RWPE1 (cell line): ENCODE measurements at regions not wholly inside any gene's neighbourhood (a gene's known extent, or its start where the extent isn't known, plus 50 kb on each side); places are given as distances from the start of the nearest gene placed in this dataset.

ENCODE experiments used
- CTCF ChIA-PET: fragments of 350-600 bp; sonication (Branson Sonifier 250); formaldehyde crosslinking; extraction: SDS; loops from one replicate; lab custom pipeline; 2021; lab: Yijun Ruan, JAX
- POLR2A ChIA-PET: fragments of 400-600 bp; formaldehyde crosslinking; extraction: SDS; loops from one replicate; lab custom pipeline; 2020; ENCODE audit warnings: antibody characterized with exemption; ENCODE audit not compliant: low non-redundant PET; lab: Yijun Ruan, JAX
- DNase-seq: peaks from one replicate; pipeline ENCODE4 v3.0.0; 2012; ENCODE audit warnings: low spot score
- H3K27ac ChIP-seq: fragments of 450-650 bp; 2 replicates; pipeline ENCODE4 v1.5.1; 2017
- TF ChIP-seq, protein P1 (sequence below): fragments of 450-650 bp; conservative IDR thresholded peaks from 2 replicates; pipeline ENCODE4 v1.5.1; 2017; ENCODE audit warnings: low read depth, mild to moderate bottlenecking

DNA sequence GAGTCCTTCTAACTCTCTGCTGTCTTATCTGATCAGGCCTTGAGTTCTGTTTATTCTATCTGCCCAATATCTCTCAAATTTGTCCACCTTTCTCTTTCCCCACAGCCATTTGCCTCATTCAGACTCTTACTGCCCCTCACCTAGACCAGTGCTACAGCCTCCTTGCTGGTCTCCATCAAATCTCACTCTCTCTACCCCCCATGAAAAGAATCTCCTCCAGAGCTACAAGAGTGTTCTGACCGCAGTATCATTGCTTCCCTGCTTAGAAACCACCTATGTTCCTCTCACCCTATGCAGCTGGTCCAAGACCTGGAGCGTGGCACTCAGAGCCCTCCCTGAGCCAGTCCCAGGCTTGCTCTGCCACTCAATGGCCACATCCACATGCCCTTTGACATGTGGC, 231.0 kb upstream of the JUN start:
- no peak overlapping the region; the same call in 1 of the 2 replicates for H3K27ac ChIP-seq
- CTCF ChIA-PET = no interaction called here
- POLR2A ChIA-PET = no interaction called here
- TF ChIP-seq, protein P1, sequence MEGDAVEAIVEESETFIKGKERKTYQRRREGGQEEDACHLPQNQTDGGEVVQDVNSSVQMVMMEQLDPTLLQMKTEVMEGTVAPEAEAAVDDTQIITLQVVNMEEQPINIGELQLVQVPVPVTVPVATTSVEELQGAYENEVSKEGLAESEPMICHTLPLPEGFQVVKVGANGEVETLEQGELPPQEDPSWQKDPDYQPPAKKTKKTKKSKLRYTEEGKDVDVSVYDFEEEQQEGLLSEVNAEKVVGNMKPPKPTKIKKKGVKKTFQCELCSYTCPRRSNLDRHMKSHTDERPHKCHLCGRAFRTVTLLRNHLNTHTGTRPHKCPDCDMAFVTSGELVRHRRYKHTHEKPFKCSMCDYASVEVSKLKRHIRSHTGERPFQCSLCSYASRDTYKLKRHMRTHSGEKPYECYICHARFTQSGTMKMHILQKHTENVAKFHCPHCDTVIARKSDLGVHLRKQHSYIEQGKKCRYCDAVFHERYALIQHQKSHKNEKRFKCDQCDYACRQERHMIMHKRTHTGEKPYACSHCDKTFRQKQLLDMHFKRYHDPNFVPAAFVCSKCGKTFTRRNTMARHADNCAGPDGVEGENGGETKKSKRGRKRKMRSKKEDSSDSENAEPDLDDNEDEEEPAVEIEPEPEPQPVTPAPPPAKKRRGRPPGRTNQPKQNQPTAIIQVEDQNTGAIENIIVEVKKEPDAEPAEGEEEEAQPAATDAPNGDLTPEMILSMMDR = no peak
- no peak for DNase-seq

DNA sequence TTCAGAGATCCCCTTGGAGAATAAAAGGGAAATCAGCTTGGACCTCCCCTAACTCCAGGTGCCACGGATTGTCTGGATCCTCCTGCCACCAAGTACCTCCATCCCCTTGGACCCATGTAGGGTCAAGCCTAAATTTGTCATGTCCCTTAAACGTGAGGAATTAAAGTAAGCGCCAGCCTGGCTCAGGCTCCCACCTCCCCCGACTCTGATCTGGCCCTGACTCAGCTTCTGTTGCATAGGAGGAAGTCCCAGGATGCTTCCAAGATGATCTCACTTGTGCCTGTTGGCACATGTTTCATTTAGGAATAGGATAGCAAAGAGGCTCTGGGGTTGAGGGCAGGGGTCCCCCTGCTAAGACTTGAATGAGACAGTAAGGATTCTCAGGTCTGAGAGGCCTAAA, 231.9 kb upstream of the JUN start:
- H3K27ac ChIP-seq = peak overlapping the region; percentile 66
- DNase-seq = peak; percentile 89
- TF ChIP-seq, protein P1 = no peak
- ChIA-PET CTCF (interaction anchor here (0.6 kb wide), 1 partner anchor 723 kb away, joined by 3 read pairs; no protein-coding TSS in a partner anchor), POLR2A (no interaction called here)

DNA sequence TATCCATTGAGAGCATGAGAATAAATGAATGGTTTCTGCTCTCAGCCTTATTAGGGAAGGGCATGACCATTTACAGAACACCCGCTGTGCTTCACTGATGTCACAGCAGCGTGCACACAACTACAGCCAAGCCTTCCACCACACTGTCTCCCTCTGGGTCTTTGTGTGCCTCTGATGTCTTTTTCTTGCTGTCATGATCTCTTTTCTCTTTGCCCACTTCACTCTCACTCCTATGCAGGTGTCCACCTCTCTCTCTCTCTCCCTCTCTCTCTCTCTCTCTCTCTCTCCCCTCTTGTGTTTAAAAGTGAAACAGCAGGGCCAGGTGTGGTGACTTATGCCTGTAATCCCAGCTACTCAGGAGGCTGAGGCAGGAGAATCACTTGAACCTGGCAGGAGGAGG, 232.5 kb upstream of the JUN start:
- ChIA-PET POLR2A (no interaction called here), CTCF (no interaction called here)
- DNase-seq = no peak
- peak overlapping the region; percentile 66; the same call in 1 of the 2 replicates for H3K27ac ChIP-seq
- TF ChIP-seq, protein P1 = no peak

DNA sequence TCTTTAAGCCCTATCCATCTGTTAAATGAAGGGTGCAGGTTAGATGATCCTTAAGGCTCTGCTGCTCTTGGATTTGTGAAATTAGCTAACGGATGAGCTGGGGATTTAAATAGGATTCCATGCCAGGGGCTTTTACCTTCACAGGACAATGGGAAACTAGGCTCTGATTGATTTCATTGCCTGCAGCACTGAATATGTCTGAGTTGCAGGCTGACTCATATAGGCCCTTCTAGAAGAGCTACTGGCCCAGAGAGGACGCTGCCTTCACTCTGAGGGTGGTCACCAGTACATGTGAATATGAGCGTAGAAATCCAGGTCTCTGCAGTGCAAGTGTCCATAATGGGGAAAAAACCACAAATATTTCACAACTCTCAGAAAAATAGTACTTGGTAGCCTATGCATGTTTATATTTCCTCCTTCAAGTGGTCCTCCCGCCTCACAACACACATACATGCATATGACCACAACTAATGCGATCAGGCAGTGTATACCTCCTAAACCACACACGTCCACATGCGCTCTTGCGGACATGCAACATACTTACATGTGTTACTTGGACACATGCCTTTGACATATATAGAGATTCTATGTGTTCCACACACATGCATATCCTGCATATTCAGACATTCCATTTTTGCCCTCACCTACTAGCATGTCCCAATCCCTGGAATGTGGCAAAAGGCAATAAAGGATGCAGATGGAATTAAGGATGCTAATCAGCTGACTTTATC, 233.8 kb upstream of the JUN start:
- TF ChIP-seq, protein P1 = no peak
- ChIA-PET POLR2A (interaction anchor here (0.5 kb wide), 1 partner anchor 266 kb away, joined by 3 read pairs; no protein-coding TSS in a partner anchor), CTCF (no interaction called here)
- no peak overlapping the region for H3K27ac ChIP-seq
- DNase-seq = no peak

DNA sequence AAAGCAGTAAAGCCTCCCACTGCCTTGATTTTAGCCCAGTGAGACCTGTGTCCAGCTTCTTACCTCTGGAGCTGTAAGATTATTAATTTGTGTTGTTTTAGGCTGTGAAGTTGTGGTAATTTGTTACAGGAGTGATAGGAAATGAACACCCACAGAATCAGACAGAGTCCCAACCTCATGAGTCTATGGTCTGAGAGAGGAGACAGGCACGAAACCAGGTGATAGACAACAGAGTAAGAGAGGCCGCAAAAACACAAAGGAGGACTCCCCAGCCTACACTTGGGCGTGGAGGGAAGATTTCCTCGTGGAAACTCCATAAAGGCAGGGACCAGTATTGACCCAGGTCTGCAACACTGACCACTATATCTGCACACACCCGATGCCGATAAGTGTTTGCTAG, 234.6 kb upstream of the JUN start:
- DNase-seq = no peak
- TF ChIP-seq, protein P1 = no peak
- no peak overlapping the region for H3K27ac ChIP-seq
- ChIA-PET CTCF (no interaction called here), POLR2A (no interaction called here)

DNA sequence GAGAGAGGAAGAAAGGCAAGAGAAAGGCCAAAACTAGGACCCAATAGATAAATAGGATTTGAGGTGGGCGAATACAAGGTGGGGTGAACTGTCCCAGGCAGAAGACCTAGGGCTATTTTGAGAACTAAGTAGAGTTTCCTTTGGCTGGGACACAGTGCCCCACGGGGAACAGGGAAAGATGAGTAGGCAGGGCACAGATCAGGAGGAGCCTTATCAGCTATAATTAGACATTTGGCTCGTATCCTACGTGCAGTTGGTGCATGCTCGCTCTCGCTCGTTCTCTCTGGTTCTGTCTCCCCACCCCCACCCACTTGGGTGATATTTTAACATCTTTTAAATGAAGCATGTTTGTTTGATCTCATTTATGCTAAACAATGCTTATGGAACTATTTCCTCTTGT, 235.0 kb upstream of the JUN start:
- POLR2A ChIA-PET = no interaction called here
- no peak for DNase-seq
- no peak overlapping the region for H3K27ac ChIP-seq
- CTCF ChIA-PET = no interaction called here
- TF ChIP-seq, protein P1 = no peak
